HG03280 (cell line): ENCODE measurements at regions not wholly inside any gene's neighbourhood (a gene's known extent, or its start where the extent isn't known, plus 50 kb on each side); places are given as distances from the start of the nearest gene placed in this dataset.
"Not testable (repeated sequence)": the region's sequence is repeated elsewhere in the genome, so short reads cannot be mapped to it uniquely, and the experiment has no call there.

ENCODE experiments used
- ATAC-seq: cut with Tn5 transposase; IDR thresholded peaks from one replicate; pipeline ENCODE4 v1.9.1; 2021; ENCODE audit warnings: mild to moderate bottlenecking, moderate library complexity; ENCODE audit not compliant: unreplicated experiment

DNA sequence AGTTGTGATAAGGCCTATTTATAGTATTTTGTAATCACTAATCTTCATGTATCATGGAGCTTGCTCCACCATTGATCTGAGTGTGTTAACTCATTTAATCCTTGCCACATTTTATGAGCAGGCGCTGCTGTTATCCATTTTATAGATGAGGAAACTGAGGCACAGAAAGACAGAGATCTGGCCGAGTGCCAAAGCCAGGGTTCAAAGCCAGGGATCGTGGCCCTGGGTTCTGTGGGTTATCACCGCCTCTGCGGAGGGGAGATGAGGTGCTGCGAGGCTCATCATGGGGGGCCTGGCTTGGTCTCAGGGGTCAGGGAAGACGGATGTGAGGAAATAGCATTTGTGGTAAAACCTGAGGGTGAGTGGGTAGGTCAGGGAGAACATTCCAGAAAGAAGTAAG is 193.9 kb downstream of the KLRB1 start:
- not testable (repeated sequence) for ATAC-seq

DNA sequence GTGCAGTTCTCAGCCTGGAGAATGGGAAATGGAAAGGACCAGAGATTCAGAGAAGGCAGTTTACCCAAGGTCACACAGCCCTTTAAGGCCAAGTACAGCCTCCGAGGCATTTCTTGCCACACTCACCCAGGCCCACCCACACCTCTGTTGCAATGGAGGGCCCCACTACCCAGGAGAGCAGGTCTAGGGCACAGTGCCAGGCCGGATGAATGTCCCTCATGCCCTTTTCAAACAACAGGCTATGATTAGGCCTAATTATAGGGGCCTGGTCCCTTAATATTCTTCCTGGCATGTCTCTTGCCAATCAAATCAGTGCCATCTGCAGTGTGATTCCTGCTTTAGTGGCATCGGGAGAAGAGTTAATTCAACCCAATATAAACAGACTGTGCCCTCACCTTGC is 195.3 kb downstream of the KLRB1 start:
- not testable (repeated sequence) for ATAC-seq

DNA sequence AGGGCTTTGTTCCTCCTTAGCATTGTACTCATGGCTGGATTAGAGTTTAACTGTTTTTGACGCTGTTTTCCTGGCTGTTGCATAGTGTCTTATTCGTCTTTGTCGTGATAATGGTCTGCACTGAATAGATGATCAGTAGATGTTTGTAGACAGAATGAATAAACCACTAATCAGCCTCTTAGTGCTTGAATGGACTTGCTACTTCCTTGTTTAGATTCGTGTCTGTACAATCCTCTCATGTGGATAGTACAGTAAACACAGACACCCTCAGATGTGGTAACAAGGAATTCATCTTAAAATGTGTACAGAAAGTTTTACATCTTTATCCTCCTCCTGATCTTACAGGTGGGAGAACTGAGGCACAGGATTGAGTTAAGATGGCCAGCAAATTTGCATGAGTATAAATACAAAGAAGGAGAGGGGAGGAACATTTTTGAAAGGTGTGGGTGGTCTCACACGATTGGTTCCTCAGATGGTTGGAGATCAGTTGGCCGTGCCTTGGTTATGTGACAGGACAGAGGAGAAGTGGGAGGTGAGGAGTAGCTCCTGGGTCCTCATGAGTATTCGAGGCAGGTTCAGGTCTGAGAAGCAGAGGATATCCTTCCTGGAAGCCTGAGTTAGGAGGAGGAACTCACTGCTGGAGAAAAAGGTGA is 196.0 kb downstream of the KLRB1 start:
- not testable (repeated sequence) for ATAC-seq

DNA sequence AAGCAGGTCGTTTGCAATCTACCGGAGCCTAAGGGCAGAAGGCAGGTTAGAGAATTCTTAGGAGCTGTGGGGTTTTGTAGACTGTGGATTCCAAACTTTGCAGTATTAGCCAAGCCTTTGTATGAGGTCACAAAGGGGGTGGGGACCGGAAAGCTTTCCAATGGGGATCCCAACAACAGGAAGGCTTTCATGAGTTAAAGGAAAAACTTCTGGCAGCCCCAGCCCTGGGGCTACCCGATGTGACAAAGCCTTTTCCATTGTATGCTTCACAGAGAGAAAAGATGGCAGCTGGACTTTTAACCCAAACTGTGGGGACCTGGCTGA is 199.2 kb upstream of the PZP start:
- not testable (repeated sequence) for ATAC-seq

DNA sequence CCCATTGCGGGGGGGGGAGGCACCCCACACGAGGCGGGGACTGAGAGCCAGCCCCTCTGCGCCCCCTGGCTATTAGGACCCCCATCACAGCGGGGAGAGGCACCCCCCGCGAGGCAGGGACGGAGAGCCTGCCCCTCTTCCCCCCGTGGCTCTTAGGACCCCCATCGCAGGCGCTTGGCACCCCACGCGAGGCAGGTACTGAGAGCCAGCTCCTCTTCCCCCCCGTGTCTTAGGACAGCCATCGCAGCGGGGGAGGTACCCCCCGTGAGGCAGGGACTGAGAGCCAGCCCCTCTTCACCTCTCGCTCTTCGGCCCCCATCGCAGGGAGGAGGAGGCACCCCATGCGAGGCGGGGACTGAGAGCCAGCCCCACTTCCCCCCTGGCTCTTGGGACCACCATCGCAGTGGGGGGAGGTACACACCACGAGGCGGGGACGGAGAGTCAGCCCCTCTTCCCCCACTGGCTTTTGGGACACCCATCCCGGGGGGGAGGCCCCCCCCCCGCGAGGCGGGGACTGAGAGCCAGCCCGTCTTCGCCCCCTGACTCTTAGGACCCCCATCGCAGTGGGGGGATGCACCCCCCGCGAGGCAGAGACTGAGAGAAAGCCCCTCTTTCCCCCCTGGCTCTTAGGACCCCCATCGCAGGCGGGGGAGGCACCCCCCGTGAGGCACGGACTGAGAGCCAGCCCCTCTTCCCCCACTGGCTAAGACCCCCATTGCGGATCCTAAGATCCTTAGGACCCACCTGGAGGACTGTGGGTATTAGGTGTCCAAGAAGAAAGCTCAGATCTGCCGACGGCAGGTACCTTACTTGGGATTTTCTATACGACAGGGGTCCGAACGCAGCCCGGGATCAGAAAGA is 198.6 kb upstream of the PZP start:
- no peak for ATAC-seq

DNA sequence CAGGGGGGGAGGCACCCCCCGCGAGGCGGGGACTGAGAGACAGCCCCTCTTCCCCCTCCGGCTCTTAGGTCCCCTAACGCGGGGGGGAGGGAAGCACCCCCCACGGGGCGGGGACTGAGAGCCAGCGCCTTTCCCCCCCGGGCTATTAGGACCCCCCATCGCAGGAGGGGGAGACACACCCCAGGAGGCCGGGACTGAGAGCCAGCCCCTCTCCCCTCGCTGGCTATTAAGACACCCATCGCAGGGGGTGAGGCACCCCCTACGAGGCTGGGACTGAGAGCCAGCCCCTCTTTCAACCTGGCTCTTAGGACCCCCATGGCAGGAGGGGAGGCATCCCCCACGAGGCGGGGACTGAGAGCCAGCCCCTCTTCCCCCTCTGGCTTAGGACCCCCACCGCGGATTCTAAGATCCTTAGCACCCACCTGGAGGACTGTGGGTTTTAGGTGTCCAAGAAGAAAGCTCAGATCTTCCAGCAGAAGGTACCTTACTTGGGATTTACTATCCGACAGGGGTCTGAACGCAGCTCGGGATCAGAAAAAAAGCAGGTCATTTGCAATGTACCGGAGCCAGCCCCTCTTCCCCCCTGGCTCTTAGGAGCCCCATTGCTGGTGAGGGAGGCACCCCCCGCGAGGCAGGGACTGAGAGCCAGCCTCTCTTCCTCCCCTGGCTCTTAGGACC is 197.8 kb upstream of the PZP start:
- ATAC-seq, result no peak

DNA sequence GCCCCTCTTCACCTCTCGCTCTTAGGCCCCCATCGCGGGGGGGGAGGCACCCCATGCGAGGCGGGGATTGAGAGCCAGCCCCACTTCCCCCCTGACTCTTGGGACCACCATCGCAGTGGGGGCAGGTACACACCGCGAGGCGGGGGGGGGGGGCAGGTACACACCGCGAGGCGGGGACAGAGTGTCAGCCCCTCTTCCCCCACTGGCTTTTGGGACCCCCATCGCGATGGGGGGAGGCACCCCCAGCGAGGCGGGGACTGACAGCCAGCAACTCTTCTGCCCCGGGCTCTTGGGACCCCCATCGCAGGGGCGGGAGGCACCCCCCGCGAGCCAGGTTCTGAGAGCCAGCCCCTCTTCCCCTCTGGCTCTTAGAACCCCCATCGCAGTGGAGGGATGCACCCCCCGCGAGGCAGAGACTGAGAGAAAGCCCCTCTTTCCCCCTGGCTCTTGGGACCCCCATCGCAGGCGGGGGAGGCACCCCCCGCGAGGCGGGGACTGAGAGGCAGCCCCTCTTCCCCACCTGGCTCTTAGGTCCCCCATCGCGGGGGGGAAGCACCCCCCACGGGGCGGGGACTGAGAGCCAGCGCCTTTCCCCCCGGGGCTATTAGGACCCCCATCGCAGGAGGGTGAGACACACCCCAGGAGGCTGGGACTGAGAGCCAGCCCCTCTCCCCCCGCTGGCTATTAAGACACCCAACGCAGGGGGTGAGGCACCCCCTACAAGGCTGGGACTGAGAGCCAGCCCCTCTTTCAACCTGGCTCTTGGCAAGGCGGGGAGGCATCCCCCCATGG is 196.5 kb upstream of the PZP start:
- ATAC-seq, result no peak

DNA sequence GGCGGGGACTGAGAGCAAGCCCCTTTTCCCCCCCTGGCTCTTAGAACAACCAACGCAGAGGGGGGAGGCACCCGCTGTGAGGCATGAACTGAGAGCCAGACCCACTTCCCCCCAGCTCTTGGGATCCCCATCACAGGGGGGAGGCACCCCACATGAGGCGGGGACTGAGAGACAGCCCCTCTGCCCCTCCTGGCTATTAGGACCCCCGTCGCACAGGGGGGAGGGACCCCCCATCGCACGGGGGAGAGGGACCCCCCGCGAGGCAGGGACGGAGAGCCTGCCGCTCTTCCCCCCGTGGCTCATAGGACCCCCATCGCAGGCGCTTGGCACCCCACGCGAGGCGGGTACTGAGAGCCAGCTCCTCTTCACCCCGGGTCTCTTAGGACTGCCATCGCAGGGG is 195.8 kb upstream of the PZP start:
- no peak for ATAC-seq

DNA sequence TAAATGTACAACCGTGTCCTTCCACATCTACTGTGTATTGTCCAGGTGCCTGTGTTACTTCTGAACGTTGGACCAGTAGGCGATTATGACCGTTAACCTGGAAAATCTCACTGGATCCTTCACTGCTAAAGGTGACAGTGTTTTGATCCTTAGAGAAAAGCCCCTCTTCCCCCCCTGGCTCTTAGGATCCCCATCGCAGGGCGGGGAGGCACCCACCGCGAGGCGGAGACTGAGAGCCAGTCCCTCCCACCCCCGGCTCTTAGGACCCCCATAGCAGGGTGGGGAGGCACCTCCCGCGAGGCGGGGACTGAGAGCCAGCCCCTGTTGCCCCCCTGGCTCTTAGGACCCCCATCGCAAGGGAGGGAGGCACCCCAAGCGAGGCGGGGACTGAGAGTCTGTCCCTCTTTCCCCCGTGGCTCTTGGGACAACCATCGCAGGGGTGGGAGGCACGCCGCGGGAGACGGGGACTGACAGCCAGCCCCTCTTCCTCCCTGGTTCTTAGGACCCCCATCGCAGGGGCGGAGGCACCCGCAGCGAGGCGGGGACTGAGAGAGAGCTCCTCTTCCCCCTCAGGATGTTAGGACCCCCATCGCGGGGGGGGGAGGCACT is 194.3 kb upstream of the PZP start:
- ATAC-seq, result not testable (repeated sequence)

DNA sequence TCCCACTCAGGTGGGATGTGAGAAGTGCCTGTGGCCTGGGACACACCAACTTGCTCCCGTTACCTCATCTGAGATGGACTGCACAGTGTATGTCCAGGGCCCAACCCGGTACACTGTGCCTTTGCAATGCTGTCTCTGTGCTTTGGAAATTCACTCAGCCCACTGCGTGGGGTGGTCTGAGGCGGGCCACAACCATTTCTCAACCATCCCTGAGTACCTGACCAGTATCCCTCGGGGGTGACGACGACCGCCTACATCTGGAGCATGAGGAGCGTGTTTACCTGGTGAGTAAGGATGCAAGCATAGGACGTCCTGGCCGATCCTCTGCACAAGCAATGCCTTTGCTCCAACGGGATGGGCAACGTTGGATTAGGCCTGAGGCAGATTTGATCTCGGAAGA is 188.2 kb upstream of the PZP start:
- ATAC-seq, result not testable (repeated sequence)

DNA sequence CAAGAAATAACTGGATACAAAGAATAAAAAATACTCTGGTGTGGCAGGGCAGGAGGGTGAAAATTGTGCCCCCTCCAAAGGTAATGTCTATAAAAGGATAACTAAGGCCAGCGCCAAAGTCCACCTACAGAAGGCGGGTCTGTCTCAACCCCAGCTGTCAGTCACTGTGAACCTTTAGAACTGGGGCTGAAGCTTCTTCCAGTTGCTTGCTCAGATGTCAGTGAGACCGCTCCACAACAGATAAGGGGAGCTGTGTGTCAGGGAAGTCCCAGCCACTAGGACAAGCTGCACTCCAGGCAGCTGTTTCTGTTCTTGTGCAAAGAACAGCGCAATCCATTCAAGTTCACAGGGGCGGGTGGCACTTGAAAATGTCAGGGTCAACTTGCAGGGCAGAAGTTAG is 187.0 kb upstream of the PZP start:
- ATAC-seq, result not testable (repeated sequence)

DNA sequence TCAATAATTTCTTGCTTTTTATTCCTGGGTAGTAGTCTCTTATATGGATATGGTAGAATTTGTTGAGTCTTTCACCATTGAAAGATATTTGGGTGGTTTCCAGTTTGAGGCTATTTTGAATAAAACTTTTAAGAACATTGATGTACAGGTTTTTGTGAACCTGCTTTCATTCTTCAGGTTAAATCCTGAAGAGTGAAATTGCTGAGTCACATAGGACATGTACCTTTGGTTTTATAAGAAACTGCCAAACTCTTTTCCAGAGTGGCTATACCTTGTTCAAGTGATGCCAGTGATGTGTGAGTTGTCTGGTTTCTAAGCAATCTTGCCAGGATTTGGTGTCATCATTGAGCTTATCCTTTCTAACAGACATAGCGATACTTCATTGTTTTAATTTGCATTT is 184.6 kb upstream of the PZP start:
- no peak for ATAC-seq

DNA sequence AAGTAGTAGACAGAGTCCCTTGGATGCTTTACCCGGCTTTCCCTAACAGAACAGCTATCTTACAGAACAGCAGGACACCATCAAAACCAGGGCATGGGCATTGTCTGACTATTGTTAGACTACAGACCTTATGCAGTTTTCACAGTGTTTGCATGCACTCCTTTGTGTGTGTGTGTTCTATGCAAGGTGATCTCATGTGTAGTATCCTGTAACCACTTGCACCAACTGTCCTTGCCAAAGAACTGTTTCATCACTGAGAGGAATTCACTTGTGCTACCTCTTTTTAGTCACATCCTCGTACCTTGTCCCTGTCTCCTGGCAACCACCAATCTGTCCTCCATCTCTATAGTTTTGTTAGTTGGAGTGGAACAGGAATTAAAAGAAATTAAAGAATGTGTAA is 183.6 kb upstream of the PZP start:
- ATAC-seq, result no peak

DNA sequence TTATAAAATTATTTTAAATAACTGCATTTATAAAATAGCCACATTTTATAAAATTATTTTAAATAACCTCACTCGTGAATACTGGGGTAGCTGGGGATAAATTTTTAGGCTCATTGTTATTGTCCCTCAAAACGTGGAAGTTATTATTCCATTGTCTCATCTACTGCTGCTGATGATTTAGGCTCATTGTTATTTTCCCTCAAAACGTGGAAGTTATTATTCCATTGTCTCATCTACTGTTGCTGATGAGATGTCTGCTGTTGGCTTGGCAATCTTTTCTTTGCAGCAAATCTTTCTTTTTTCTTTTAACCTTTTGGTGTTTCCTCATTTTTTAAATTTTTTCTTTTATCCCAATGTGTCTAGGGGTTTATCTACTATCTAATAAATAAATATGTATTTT is 182.6 kb upstream of the PZP start:
- no peak for ATAC-seq

DNA sequence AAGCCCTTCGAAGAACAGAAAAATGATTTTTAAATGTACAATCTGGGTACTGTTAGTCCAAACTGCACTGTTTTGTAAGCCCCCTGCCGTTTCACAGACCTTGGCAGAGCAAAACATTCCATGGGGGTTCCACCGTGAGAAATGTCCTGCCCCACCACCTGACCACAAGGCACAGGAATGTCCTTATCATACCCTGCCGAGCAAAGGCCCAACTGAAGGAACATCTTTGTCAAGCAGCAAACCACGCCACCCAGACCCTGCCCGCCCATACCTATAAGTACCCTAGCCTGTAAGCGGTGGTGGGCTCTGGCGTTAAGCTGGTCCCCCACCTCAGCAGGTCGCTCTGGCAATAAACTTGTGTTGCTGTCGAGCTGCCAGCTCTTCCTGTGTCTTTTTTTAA is 181.6 kb upstream of the PZP start:
- no peak for ATAC-seq

DNA sequence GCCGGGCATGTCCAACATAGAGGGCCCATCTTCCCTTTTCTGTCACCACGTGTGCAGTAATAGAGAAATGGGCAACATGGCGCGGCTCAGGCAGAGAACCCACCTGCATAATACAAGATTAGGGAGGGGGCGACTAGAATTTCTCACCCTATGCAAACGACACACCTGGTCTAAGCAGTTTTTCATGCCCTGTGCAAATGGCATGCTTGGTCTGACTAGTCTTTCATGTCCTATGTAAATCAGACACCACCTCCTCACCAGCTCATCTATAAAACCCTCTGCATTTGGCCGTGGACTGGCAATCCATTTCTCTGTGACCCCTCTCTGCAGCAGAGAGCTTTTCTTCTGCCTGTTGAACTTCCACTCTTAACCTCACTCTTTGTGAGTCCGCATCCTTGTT is 180.2 kb upstream of the PZP start:
- ATAC-seq, result no peak

DNA sequence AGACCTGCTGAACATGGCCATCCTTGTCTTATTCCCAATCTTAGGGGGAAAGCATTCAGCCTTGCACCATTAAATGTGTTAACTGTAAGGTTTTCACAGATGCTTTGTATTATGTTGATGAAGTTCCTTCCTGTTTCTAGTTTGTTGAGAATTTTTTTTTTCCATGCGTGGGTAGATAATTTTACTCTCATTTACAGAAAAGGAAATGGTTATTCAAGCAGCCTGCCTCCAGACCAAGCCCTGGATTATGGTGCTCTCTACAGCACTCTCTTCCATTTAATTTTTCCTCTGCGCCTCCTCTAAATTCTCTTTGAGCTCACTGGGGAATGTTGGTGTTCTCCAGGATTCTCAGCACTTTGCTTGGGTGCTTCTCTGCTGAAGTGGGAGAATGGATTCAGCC is 179.3 kb upstream of the PZP start:
- no peak for ATAC-seq

DNA sequence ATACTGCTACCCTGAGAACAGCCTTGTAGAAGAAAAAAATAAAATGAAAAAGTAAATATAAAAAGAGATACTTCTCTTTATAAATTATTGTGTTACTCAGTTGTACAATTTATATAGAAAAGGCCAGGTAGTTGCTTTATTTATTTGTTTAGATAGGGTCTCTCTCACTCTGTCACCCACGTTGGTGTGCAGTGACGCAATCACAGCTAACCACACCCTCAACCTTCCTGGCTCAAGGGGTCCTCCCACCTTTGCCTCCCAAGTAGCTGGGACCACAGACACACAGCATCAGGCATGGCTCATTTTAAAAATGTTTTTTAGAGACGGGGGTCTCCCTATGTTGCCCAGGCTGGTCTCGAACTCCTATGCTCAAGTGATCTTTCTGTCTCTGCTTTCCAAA is 175.4 kb upstream of the PZP start:
- ATAC-seq, result no peak

DNA sequence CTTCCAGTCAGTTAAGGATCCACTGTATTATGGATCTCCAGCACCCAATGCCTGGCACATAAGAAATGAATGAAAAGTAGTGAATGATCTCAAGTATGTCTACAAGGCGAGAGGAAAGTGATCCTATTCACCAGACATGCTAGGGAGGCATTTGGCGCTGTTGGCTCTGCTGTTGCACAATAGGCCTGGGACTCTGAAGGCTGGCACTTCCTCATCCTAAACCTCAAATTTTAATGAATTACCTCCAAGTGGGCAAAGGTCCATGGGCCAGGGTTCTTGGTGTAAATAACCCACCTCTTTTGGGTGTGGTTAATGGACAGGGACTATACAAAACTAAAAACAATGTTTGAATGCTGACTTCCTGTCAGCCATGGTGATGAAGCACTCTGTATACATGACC is 173.4 kb upstream of the PZP start:
- ATAC-seq, result no peak

DNA sequence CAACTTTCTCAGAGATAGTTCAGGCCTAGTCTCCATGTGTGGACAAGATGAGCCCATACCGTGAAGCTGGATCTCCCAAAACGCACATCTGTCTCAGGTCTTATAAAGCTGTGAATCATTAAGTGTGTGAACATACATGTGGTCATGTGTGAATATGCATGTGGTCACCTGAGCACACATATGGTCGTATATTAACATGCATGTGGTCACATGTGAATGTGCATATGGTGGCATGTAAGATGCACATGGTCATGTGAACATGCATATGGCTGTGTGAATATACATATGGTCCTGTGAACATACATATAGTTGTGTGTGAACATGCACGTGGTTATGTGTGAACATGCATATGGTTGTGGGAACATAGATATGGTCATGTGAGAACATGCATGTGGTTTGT is 172.5 kb upstream of the PZP start:
- ATAC-seq, result no peak
